ENCODE measurements at regions not wholly inside any gene's neighbourhood (a gene's known extent, or its start where the extent isn't known, plus 50 kb on each side); places are given as distances from the start of the nearest gene placed in this dataset.
"Not testable (repeated sequence)": the region's sequence is repeated elsewhere in the genome, so short reads cannot be mapped to it uniquely, and the experiment has no call there.

DNA sequence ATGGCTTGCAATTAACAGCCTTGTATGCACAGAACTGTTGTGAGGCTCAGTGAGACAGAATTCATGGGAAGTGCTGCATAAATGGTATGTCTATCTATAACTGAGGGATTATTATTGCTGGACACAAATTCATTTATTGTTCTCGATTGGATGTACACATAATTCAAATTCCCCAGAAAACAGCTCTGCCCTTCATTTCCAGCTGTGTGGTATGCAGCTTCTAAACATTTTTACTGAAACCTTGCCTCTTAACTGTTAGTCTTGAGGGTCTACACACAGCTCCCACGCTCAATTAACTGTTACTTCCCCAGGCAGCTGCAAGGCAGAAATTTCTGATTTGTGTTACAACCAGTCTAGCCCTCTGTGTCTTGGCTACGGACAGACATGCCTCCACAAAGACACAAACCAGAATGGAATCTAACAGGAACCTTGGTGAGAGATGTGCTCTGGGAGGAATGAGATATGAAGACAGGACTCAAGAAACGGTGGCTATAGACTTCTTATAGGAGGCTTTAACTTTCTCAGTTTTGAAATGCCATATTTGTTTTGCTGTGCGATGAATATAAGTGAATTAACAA lies 139.7 kb upstream of the TBL1XR1 start:
- DNase-seq (ENCODE audit: low read depth in 1 of 2, low spot score in 1 of 2) = no peak

DNA sequence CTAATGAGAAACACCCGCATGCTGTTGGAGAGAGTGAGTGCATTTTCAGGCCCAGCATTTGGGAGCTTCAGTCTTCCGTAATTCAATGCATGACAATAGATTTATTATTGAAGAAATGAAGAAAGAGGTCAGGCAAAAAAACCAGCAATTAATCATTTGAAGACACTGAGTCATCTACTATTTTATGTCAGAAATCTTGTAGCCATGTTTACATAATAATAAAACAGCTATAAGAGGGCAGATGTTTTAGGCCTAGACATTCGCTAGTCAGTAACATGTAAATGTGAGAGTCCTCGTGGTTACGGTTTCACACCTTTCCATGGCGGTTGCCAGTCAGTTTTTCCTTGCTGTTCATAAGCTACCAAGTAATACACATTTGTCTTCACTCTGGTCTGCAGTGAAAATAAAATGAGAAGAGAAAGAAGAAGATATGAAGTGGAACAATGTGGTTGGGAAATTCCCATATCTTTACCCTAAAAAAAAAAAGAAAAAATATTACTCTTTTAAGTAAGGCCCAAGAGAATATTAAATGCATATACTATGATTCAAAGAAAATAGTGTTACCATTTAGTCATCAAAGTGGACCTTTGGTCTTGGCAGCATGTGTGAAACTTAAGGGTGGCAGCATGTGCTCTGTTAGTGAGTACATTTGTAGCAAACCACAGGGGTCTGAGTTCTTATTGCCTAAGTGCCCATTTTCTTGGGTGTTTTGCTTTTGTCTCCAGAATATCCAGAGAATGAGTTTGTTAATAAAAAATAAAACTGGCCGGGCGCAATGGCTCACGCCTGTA lies 140.5 kb upstream of the TBL1XR1 start:
- DNase-seq (ENCODE audit: low read depth in 1 of 2, low spot score in 1 of 2) = peak in 1 of 2 donors; percentile 31

DNA sequence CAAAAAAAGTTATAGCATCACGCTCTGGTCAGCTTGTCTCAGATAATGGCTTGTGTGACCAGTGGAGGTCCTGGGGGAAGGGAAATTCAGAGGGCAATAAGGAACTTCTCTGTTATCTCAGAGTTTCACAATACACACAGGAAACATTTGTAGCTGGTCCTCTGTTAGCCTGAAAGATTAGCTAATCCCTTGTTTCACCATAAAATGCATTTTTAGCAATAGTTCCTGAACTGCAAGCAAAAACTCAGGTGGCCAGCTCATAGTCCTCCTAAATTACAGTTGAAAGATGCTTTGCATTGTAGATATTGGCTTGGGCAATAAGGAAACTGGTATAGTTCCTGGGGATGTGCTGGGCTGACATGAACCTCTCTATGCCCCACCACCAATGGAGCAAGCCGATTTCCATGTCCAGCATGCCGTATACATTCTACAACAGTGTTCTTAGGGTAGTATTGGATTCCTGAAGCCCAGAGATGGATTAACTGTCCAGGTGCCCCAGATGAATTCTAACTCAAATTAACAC lies 141.5 kb upstream of the TBL1XR1 start:
- no peak for DNase-seq (ENCODE audit: low read depth in 1 of 2, low spot score in 1 of 2)

DNA sequence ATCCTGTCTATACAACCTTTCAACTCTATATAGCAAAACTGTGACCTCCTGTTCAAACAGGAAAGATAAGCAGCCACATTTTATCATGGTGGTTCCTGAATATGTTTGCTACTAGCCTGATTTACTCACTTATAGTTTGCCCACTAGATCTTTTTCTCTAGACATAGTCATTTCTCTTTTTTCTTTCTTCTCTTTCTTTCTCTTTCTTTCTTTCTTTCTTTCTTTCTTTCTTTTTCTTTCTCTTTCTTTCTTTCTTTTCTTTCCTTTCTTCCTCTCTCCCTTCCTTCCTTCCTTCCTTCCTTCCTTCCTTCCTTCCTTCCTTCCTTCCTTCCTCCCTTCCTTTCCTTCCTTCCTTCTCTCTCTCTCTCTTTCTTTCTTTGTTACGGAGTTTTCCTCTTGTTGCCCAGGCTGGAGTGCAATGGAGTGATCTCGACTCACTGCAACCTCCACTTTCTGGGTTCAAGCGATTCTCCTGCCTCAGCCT lies 142.0 kb upstream of the TBL1XR1 start:
- DNase-seq (ENCODE audit: low read depth in 1 of 2, low spot score in 1 of 2) = not testable (repeated sequence)

DNA sequence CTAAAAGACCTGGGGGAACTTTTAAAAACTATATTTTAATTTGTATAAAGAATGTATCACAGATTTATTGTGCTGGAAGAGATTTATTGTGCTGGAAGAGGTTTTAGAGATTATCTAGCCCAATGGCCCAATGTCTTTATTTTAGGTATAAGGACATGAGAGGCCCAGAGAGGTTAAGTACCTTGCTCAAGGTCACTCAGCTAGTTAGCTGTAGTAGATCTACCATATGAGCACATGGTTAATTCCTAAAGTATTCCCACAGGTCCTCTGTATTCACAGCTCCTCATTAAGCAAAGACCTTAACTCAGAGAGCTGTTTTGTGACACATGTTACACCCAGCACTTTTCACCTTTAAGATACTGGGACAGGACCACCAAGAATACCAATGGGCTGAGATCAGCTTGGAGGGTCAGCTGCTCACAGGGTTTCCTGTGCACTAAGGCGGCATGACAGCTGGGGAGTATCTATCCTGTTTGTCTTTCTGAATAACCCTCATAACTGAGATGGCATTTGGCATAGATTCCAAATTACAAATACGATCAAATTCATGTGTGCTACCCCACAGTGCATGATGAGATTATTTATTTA lies 143.1 kb upstream of the TBL1XR1 start:
- no peak for DNase-seq (ENCODE audit: low read depth in 1 of 2, low spot score in 1 of 2)

DNA sequence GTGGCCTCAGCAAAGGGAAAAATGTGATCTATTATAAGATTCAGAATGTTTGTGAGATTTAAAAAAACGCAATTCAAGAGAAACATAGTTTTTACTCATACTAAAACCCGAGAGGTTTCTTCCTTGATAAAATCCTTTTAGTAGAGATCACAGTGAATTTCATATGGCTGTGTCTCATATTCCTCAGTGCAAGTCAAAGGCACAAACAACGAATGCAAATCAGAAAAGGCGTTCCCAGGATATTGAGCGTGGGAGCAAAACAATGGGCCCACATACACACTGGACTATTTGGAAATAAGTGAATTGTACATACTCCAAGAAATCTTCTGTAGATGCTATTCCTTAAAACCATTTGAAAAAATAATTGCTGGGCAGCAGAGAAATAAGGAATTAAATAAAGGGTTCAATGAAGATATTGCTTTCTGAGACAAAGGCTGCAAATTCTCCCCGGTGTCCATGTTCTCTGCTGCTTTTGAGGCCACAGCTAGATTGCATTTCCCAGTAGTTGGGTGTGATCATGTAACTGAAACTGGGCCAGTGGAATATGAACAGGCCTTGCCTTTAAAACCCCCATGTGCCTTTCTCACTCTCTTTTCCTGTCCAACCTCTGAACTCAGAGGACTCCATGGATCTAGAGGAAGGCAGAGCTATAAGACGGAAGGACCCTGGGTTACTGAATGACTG lies 144.6 kb upstream of the TBL1XR1 start:
- DNase-seq (ENCODE audit: low read depth in 1 of 2, low spot score in 1 of 2) = no peak

DNA sequence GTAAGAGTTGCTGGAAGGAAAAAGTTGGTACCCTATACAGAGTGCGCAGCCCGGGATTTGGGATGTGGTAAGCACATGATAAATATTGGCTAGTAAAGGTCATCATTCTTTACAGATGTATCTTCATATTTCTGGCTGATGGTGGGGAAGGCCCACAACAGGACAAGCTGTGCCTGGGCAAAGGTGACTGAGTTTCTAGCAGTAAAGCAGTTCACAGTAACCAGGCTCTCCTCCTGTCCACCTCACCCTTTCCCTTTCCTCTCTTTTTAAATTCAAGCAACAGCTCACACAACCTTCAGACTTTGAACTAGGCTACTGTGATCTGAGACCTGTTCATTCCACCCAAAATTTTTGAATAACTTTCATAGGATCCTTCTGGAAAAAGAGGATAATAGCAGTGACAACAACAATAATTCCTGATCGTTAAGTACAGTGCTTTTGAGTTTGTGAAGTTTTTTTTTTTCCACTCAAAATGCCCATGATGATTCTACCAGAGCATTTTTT lies 145.9 kb upstream of the TBL1XR1 start:
- no peak for DNase-seq (ENCODE audit: low read depth in 1 of 2, low spot score in 1 of 2)

DNA sequence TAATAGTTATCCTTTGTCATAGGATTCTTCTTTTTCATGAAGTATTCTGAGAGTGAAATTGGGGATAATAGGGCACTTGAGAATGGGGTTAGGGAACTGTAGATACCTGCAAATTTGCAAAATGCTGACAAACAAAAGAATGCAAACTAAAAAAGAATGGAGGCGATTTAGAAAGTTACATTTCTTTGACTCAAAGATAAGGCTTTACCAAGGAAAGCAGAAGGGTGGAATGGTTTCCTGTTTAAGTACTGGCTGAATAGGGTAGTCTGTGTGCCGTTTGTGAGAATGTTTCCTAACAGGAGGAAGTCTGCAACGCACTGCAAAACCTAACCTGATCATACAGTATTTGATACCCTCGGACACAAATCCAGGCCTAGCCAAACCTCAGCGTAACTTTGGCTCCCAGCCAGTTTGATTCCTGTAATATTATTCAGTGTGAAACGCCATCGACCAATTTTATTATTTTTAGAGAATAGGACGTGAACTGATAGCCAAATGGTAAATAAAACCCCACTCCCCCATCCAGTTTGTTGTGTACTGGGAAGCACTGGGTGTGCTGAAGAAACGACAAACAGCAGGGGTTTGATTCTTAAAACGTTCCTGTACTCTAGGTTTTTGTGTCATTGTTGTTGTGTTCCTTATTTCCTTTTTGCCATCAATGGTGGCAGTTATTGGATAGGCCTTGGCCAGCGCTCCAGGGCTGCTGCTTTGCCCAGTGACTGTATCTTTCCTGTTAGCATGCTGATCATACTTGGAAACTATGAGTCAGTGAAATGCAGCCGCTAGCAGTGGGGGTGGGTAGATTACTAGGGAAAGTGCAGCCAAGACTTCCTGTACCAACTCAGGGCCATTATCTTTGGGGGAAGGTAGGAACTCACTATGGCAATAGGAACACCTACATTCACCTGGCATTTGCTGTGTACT lies 148.0 kb upstream of the TBL1XR1 start:
- peak; percentile 28 to 33 for DNase-seq (ENCODE audit: low read depth in 1 of 2, low spot score in 1 of 2)

DNA sequence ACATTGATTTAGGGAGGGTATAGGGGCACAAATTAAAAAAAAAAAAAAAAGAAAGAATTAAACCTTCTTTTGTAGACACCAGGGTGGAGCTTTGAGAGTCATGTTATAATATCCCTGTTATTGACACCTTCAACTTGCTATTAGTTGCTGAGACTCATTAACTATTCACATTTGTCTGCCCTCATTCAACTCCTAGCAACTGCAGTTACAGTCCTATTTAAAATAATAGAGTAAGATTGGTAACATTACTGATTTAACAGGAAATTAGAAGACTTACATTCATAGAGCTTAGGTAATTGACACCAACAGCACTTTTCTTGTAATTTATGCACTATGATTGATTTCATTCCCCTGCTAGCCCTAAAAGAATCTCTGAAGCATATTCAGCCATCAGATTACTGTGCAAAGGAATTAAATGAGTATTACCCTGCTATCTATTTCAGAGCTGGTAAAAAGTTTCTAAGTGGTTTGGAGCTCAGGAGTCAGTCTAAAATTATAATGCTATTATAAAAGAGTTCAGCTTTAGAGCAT lies 148.8 kb upstream of the TBL1XR1 start:
- DNase-seq (ENCODE audit: low read depth in 1 of 2, low spot score in 1 of 2) = no peak

DNA sequence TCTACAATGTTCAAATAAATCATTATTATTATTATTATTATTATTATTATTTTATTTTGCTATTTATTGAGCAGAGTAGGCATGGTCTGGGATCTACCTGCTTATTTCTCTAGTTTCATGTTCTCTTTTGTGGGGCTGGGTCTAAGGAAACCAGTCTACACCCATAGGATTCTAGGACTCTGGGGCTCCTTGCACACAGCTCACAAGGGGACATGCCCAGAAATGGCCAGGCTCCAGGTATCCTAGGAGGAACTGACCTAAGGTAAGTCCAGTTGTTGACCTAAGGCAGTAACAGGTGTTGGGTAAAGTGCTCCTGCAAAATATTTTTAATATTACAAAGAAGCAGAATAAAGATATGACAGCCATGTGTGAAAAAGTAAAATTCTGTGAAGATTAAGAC lies 149.6 kb upstream of the TBL1XR1 start:
- no peak for DNase-seq (ENCODE audit: low read depth in 1 of 2, low spot score in 1 of 2)

DNA sequence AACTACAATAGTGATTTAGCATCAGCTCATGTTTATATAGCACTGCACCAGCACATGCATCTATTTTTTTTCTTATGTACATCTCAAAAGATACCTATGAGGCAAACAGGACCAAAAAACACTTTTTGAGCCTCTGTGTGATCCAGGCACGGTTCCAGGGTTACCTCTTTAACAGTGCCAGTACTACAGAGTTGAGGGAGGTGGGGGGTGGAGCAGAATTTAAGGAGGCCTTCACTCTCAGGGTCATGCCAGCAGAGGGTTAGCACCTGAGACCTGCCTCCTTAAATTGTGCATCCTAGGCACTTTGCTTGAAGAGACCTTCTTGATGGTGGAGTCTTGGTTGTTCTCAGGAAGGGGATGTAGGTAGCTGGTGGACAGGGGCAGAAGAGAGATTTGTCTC lies 150.3 kb upstream of the TBL1XR1 start:
- DNase-seq (ENCODE audit: low read depth in 1 of 2, low spot score in 1 of 2) = no peak

DNA sequence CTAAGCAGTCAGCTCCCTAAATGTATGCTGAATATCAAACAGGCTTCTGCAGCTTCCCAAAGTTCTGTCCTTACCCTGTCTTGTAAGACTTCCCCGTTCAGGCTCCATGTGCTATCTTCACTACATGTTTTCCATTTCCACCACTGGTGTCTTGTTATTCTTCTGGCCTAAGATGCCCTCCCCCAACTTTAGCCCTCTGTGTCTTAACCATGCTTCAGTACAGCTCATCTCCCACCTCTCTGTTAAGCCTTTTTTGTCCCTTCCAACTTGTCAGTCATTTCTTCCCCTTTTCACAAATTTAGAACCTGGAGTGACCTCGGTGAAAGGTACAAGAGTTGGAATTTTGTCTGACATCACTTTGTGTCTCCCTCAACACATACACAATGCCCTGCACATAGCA lies 151.7 kb upstream of the TBL1XR1 start:
- DNase-seq (ENCODE audit: low read depth in 1 of 2, low spot score in 1 of 2) = no peak

DNA sequence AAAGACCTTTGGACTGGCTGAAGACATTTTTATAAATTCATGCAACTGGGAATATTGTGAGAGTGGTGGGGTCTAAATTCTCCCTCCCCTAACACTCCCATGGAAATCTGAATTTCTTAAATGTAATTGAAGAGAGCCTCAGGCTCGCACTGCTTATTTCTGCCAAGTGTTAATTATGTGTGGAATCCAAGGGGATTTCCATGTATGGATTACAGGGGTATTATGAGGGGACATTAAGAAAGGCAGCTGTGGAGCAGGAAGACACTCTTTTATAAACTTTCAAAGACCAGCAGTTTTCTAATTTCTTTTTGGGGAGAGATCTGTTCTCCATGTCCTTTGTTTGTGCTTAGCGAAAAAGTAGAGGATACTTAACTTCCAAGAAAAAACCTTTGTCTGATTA lies 152.1 kb upstream of the TBL1XR1 start:
- no peak for DNase-seq (ENCODE audit: low read depth in 1 of 2, low spot score in 1 of 2)

DNA sequence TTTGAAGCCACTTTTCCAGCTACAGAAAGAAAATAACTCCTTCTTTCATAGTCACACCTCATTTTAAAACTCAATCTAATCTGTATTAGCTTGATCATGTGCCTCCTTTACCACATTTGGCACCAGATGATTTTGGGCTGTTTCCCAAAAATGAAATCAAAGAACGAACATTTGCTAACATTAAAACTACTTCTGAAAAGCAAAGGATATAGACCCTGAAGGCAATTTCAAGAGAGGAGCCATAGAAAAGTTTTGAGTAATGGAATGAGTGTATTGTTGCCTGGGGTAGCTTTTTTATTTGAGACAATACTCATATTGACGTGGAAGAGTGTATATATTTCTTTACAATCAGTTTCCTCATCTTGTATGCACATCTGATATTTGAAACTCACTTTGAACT lies 152.8 kb upstream of the TBL1XR1 start:
- no peak for DNase-seq (ENCODE audit: low read depth in 1 of 2, low spot score in 1 of 2)

DNA sequence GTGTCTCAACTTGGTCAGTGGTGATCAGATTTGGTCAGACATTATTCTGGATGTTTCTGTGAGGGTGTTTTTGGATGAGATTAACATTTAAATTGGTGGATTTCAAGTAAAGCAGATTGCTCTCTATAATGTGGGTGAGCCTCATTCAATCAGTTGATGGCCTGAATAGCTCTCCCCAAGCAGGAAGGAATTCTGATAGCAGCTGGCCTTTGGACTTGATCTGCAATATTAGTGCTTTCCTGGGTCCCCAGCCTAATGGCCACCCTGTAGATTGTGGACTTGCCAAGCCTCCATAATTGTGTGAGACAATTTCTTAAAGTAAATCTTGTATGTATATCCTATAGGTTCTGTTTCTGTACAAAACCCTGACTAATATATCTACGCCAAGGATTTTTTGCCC lies 153.9 kb upstream of the TBL1XR1 start:
- DNase-seq (ENCODE audit: low read depth in 1 of 2, low spot score in 1 of 2) = no peak

DNA sequence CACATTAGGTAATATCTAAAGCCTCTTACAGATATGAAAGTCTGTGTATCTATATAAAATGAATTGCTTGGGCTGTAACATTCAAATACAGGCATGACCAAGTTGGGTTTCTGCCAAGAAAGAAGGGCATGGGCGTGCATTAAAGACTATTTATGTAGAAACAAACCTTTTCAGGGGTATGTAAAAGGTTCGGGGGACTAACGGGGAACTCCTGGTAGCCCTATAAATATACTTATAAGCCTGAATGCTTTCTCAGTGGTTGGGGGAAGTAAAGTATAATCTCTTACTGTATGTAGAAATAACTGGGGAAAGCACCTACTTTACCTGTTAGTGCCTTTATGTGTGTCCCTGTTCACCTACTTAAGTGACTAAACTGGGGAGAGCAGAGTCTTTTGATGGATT lies 154.5 kb upstream of the TBL1XR1 start:
- DNase-seq (ENCODE audit: low read depth in 1 of 2, low spot score in 1 of 2) = no peak

DNA sequence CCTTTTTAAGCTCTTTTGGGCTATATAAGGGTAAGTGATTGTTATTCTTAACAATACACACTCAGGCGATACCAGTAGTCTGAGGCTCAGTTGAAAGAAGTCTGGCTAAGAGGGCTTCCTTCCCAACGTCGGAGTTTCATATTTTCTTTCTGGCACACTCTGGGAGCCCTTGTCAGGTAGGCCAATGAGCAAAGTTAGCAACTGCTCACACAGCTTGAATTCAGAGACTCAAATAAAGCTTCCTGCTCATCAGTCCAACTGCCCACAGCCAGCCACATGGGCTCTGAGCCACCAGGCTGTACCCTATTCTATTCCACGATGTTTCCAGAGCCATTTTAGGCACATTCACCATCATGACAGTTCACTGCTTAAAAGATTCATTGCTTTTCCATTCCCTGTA lies 155.1 kb upstream of the TBL1XR1 start:
- DNase-seq (ENCODE audit: low read depth in 1 of 2, low spot score in 1 of 2) = no peak

DNA sequence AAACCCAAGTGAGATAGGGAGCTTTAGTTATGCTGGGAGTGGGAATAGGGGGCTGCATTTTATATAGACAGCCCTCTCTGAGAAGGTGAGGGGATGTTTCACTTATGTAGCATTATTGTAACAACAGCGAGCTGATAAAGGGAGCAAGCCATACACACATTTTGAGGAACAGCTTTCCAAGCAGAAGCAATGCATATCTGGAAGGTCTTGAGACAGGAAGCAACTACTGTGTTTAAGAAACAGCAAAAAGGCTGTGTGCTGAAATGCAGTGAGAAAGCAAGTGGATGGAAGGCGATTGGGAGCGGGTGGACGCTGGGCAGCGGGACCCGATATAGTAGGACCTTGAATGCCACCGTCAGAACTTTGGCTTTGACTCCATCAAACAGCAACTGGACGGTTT lies 155.9 kb upstream of the TBL1XR1 start:
- DNase-seq (ENCODE audit: low read depth in 1 of 2, low spot score in 1 of 2) = no peak

DNA sequence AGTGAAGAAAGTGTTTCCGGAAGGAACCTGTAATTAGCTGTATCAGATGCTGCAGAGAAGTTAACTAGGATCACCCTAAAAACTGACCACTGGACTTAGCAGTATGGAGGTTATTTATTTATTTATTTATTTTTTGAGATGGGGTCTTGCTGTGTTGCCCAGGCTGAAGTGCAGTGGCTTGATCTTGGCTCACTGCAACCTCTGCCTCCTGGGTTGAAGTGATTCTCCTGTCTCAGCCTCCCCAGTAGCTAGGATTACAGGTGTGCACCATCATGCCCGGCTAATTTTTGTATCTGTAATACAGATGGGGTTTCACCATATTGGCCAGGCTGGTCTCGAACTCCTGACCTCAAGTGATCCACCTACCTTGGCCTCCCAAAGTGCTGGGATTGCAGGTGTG lies 156.6 kb upstream of the TBL1XR1 start:
- DNase-seq (ENCODE audit: low read depth in 1 of 2, low spot score in 1 of 2) = not testable (repeated sequence)

DNA sequence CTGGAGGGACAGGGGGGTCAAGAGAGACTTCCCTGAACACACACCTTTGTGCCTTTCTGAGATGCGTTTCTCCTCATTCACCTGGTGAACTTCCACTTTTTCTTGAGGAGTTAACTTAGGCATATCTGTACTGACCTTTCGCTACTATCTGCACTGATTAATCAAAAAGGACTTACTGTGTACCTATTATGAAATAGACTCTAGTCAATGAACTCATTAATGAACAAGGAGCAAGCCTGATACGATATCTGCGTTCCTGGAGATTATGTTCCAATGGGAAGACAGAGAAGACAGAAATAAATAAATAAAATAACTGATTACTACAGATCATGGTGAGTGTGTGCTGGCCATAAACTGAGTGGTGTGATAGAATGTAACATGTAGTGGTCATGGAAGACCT lies 157.2 kb upstream of the TBL1XR1 start:
- DNase-seq (ENCODE audit: low read depth in 1 of 2, low spot score in 1 of 2) = no peak
